ENCODE measurements at regions not wholly inside any gene's neighbourhood (a gene's known extent, or its start where the extent isn't known, plus 50 kb on each side); places are given as distances from the start of the nearest gene placed in this dataset.

- TF ChIP-seq CTCF (IDR thresholded peaks at IDR 0.05; ENCODE audit: extremely low read depth, insufficient read depth, missing control alignments) = no peak
Observed at GRCh38 chr10:10096296-10096695, 921.4 kb upstream of the CELF2 start.

GRCh38 chr10:10096898-10097297 is 920.8 kb upstream of the CELF2 start:
- no peak for DNase-seq (ENCODE audit: low spot score)
- in situ Hi-C loops (cut with MboI; ENCODE audit: low pct_unique_long_range_greater_than_20kb, low sequenced_read_pairs, unreplicated experiment) = no loop called here
- no peak for TF ChIP-seq CTCF (IDR thresholded peaks at IDR 0.05; ENCODE audit: extremely low read depth, insufficient read depth, missing control alignments)

More at GRCh38 chr10:10096296-10096695, 921.4 kb upstream of the CELF2 start:
- DNase-seq (ENCODE audit: low spot score) = no peak
- in situ Hi-C loops (cut with MboI; ENCODE audit: low pct_unique_long_range_greater_than_20kb, low sequenced_read_pairs, unreplicated experiment) = no loop called here

DNA sequence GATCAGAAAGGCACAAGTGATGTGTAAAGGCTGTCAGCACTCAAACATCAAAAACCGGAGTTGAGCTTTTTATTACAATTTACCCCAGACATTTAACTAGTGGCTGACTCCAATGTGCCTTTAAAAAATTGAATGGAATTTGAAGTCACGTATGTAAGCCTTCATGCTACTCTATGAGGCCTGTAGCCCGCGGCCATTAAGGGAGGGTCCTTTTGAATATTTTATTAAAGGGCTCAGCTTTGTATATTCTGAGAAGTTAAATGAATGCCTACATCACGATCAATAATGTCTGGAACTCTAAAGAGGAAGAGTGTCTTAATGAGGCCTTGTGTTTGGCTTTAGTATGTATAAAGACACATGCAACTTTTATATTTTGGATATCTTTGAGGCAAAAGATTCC is 916.6 kb upstream of the CELF2 start:
- no peak for TF ChIP-seq CTCF (IDR thresholded peaks at IDR 0.05; ENCODE audit: extremely low read depth, insufficient read depth, missing control alignments)
- DNase-seq (ENCODE audit: low spot score) = no peak
- in situ Hi-C loops (cut with MboI; ENCODE audit: low pct_unique_long_range_greater_than_20kb, low sequenced_read_pairs, unreplicated experiment) = no loop called here

GRCh38 chr10:10110844-10111490 is 906.7 kb upstream of the CELF2 start:
- in situ Hi-C loops (cut with MboI; ENCODE audit: low pct_unique_long_range_greater_than_20kb, low sequenced_read_pairs, unreplicated experiment) = no loop called here
- TF ChIP-seq CTCF (IDR thresholded peaks at IDR 0.05; ENCODE audit: extremely low read depth, insufficient read depth, missing control alignments) = no peak
- no peak for DNase-seq (ENCODE audit: low spot score)

DNA sequence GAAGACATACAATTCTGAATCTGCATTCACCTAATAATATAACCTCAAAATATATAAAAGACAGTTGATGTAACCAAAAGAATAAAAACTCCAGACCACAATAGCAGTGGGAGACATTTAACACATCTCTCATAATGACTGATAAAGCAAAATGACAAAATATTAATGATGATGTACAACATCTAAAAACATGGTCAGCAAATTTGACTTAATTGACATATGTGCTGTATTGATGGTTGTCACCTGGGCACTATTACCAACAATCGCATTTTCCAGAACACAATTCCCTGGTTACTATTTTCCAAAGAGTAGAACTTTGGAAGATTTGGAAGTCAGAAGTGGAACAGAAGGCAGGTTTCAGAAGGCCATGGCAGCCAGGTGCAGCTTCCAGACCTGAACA is 899.5 kb upstream of the CELF2 start:
- in situ Hi-C loops (cut with MboI; ENCODE audit: low pct_unique_long_range_greater_than_20kb, low sequenced_read_pairs, unreplicated experiment) = no loop called here
- no peak for DNase-seq (ENCODE audit: low spot score)
- TF ChIP-seq CTCF (IDR thresholded peaks at IDR 0.05; ENCODE audit: extremely low read depth, insufficient read depth, missing control alignments) = no peak

GRCh38 chr10:10120671-10121070 is 897.0 kb upstream of the CELF2 start:
- no peak for DNase-seq (ENCODE audit: low spot score)
- no peak for TF ChIP-seq CTCF (IDR thresholded peaks at IDR 0.05; ENCODE audit: extremely low read depth, insufficient read depth, missing control alignments)

More at GRCh38 chr10:10120671-10121070, 897.0 kb upstream of the CELF2 start:
- in situ Hi-C loops (cut with MboI; ENCODE audit: low pct_unique_long_range_greater_than_20kb, low sequenced_read_pairs, unreplicated experiment) = no loop called here

Data from GM13977 (cell line).